ENCODE measurements at regions not wholly inside any gene's neighbourhood (a gene's known extent, or its start where the extent isn't known, plus 50 kb on each side); places are given as distances from the start of the nearest gene placed in this dataset.

DNA sequence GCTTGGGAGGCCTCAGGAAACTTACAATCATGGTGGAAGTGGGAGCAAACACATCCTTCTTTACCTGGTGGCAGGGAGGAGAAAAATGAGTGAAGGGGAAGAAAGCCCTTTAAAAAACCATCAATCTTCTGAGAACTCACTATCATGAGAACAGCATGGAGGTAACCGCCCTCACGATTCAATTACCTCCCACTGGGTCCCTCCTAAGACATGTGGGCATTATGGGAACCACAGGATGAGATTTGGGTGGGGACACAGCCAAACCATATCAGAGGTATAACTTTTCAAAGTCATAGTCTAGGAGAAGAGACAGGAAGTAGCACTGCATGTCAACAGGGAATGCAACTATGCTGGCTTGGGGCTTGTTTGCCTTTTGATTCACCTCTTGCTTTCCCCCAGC, 59.9 kb upstream of the DTNBP1 start:
- intact Hi-C loops (cut with DNase I; ENCODE audit: low total_unique reads), result no loop called here
- no peaks in the 10 kb centered on the region for H3K27me3 ChIP-seq

GRCh38 chr6:15716889-15717288, 54.1 kb upstream of the DTNBP1 start:
- no peak for TF ChIP-seq POLR2A (IDR thresholded peaks at IDR 0.05)
- no peak for TF ChIP-seq POLR2AphosphoS5 (IDR thresholded peaks at IDR 0.05)
- TF ChIP-seq, protein P1, sequence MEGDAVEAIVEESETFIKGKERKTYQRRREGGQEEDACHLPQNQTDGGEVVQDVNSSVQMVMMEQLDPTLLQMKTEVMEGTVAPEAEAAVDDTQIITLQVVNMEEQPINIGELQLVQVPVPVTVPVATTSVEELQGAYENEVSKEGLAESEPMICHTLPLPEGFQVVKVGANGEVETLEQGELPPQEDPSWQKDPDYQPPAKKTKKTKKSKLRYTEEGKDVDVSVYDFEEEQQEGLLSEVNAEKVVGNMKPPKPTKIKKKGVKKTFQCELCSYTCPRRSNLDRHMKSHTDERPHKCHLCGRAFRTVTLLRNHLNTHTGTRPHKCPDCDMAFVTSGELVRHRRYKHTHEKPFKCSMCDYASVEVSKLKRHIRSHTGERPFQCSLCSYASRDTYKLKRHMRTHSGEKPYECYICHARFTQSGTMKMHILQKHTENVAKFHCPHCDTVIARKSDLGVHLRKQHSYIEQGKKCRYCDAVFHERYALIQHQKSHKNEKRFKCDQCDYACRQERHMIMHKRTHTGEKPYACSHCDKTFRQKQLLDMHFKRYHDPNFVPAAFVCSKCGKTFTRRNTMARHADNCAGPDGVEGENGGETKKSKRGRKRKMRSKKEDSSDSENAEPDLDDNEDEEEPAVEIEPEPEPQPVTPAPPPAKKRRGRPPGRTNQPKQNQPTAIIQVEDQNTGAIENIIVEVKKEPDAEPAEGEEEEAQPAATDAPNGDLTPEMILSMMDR (IDR thresholded peaks at IDR 0.05), result no peak
- no peaks in the 10 kb centered on the region for H3K27me3 ChIP-seq
- DNase-seq (ENCODE audit: low spot score in 2 of 2), result no peak
- intact Hi-C loops (cut with DNase I; ENCODE audit: low total_unique reads), result no loop called here
- no peak overlapping the region for H3K4me3 ChIP-seq
- no peaks in the 10 kb centered on the region for H3K4me1 ChIP-seq
- no peaks in the 10 kb centered on the region for H3K9me3 ChIP-seq
- H3K36me3 ChIP-seq, result no peaks in the 10 kb centered on the region
- no peak overlapping the region for H3K27ac ChIP-seq

More for the DNA sequence above, 59.9 kb upstream of the DTNBP1 start:
- no peak overlapping the region for H3K4me3 ChIP-seq
- DNase-seq (ENCODE audit: low spot score in 2 of 2), result no peak
- H3K4me1 ChIP-seq, result no peaks in the 10 kb centered on the region
- H3K36me3 ChIP-seq, result no peaks in the 10 kb centered on the region
- H3K9me3 ChIP-seq, result no peaks in the 10 kb centered on the region
- no peak overlapping the region for H3K27ac ChIP-seq
- TF ChIP-seq POLR2AphosphoS5 (IDR thresholded peaks at IDR 0.05), result no peak
- no peak for TF ChIP-seq POLR2A (IDR thresholded peaks at IDR 0.05)
- TF ChIP-seq, protein P1 (IDR thresholded peaks at IDR 0.05), result no peak

DNA sequence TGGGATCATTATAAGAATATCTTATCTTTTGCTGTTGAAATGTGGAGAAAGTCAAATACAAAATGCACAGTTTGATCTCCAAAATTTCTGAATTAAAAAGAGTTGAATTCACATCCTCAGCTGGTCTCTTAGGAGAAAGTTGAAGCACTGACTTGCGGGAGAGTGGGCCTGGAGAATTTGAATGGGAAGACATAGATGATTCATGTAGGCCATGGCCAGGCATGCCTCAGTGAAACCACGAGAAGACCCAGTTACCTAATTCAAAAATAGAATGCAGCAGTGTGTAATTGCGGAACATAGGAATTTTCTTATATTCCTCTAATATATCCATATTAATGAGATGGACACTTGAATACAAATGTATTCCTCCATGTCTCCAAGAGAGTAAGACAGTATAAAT, 53.0 kb upstream of the DTNBP1 start:
- Histone ChIP-seq H3K27me3 (no peaks in the 10 kb centered on the region), H3K4me1 (no peaks in the 10 kb centered on the region), H3K9me3 (no peaks in the 10 kb centered on the region), H3K36me3 (no peaks in the 10 kb centered on the region), H3K4me3 (no peak overlapping the region), H3K27ac (no peak overlapping the region)
- TF ChIP-seq POLR2A (IDR thresholded peaks at IDR 0.05), result no peak
- TF ChIP-seq, protein P1 (IDR thresholded peaks at IDR 0.05), result no peak
- no peak for TF ChIP-seq POLR2AphosphoS5 (IDR thresholded peaks at IDR 0.05)
- DNase-seq (ENCODE audit: low spot score in 2 of 2), result no peak
- intact Hi-C loops (cut with DNase I; ENCODE audit: low total_unique reads), result no loop called here

DNA sequence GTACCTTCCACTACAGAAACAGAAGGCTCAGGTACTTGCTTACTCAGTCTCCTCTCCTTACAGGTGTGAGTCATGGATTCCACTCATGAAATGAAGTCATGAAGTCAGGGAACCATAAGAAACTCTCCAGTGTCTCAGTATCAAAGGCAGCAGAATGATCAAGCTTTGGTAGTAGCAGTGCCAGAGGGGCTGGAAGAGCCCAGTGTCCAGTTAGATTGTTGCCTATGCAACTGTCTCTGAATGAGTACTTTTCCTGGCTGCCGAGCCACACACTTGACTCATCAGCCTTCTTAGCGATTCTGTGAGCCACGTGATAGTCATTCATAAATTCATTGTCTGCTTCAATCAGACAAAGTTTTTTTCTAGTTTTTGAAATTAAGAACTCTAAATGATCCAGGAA, 52.2 kb upstream of the DTNBP1 start:
- intact Hi-C loops (cut with DNase I; ENCODE audit: low total_unique reads), result no loop called here
- H3K4me1 ChIP-seq, result no peaks in the 10 kb centered on the region

DNA sequence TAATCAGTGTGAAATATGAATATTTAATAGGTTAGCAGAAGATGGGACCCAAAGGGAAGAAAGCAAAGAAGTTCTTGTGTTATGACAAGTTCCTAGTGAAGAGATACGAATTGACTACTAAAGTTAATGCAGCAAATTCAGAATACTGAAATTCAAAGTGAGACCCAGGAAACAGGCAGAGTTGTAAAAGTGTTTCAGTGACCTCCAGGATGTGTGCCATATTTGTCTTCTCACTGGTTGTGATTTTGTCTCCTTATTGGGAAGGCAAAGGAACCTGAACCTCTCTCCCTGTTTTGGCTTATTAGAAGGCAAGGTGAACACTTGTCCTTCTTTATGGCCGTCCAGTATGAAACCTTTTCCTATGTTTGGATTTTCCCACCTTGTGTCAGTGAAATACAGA, 51.8 kb upstream of the DTNBP1 start:
- no peaks in the 10 kb centered on the region for H3K36me3 ChIP-seq
- no peaks in the 10 kb centered on the region for H3K9me3 ChIP-seq
- no peaks in the 10 kb centered on the region for H3K27me3 ChIP-seq
- TF ChIP-seq POLR2AphosphoS5 (IDR thresholded peaks at IDR 0.05), result no peak
- TF ChIP-seq, protein P1 (IDR thresholded peaks at IDR 0.05), result no peak
- TF ChIP-seq POLR2A (IDR thresholded peaks at IDR 0.05), result no peak
- intact Hi-C loops (cut with DNase I; ENCODE audit: low total_unique reads), result no loop called here
- no peak for DNase-seq (ENCODE audit: low spot score in 2 of 2)
- no peak overlapping the region for H3K27ac ChIP-seq
- no peaks in the 10 kb centered on the region for H3K4me1 ChIP-seq
- no peak overlapping the region for H3K4me3 ChIP-seq

More for the DNA sequence above, 52.2 kb upstream of the DTNBP1 start:
- Histone ChIP-seq H3K9me3 (no peaks in the 10 kb centered on the region), H3K27me3 (no peaks in the 10 kb centered on the region), H3K4me3 (no peak overlapping the region), H3K36me3 (no peaks in the 10 kb centered on the region), H3K27ac (no peak overlapping the region)
- no peak for DNase-seq (ENCODE audit: low spot score in 2 of 2)
- TF ChIP-seq POLR2A (IDR thresholded peaks at IDR 0.05) (no peak), POLR2AphosphoS5 (IDR thresholded peaks at IDR 0.05) (no peak)
- TF ChIP-seq, protein P1 (IDR thresholded peaks at IDR 0.05), result no peak

Measured in breast epithelium (tissue), 4 donors.